CD4-positive, alpha-beta memory T cell (primary cell): ENCODE measurements at regions not wholly inside any gene's neighbourhood (a gene's known extent, or its start where the extent isn't known, plus 50 kb on each side); places are given as distances from the start of the nearest gene placed in this dataset.

ENCODE experiments used
- CTCF ChIA-PET: fragments of 350-600 bp; sonication (Branson Sonifier 250); formaldehyde crosslinking; loops from one replicate; lab custom pipeline; 2021; ENCODE audit warnings: inconsistent platforms; ENCODE audit not compliant: partially characterized antibody; lab: Charles Lee
- POLR2A ChIA-PET: fragments of 350-600 bp; sonication (Branson Sonifier 250); formaldehyde crosslinking; loops from one replicate; lab custom pipeline; 2021; ENCODE audit not compliant: partially characterized antibody; lab: Charles Lee
- DNase-seq, 5 donors: peaks; one replicate each; pipeline versions ENCODE4 v3.0.0 to v3.0.0-alpha.2; 2020 to 2022; ENCODE audit warnings: mixed read lengths in 1 of 5
- H3K27ac ChIP-seq: one replicate; pipeline ENCODE4 v1.7.0; 2013; ENCODE audit warnings: low read depth, low read length
- H3K27me3 ChIP-seq: 2 replicates; pipeline ENCODE4 v1.7.0; 2013; ENCODE audit warnings: mild to moderate bottlenecking, low read length, moderate library complexity; ENCODE audit not compliant: insufficient read depth
- H3K36me3 ChIP-seq: 2 replicates; pipeline ENCODE4 v1.7.0; 2013; ENCODE audit warnings: mild to moderate bottlenecking, low read length, moderate library complexity; ENCODE audit not compliant: insufficient read depth
- H3K4me1 ChIP-seq: 2 replicates; pipeline ENCODE4 v1.7.0; 2013; ENCODE audit warnings: mild to moderate bottlenecking, low read length, moderate library complexity; ENCODE audit not compliant: insufficient read depth
- H3K4me3 ChIP-seq, 2 donors: one replicate each; pipeline ENCODE4 v1.7.0; 2013; ENCODE audit warnings: low read length in 2 of 2, mild to moderate bottlenecking in 1 of 2
- H3K9me3 ChIP-seq, 2 donors: one replicate each; pipeline ENCODE4 v1.7.0; 2013; ENCODE audit warnings: low read length in 2 of 2, control low read depth in 1 of 2; ENCODE audit not compliant: control insufficient read depth in 1 of 2
- H3K27ac Mint-ChIP-seq, 7 donors: one replicate each; pipeline ENCODE4 v1.8.0; 2020 to 2021; ENCODE audit warnings: mixed read lengths in 7 of 7, mild to moderate bottlenecking in 6 of 7, inconsistent platforms in 3 of 7, moderate library complexity in 3 of 7
- H3K27me3 Mint-ChIP-seq, 2 donors: one replicate each; pipeline ENCODE4 v1.8.0; 2020 to 2021; ENCODE audit warnings: mixed read lengths in 2 of 2
- H3K36me3 Mint-ChIP-seq, 2 donors: one replicate each; pipeline ENCODE4 v1.8.0; 2020 to 2021; ENCODE audit warnings: mixed read lengths in 2 of 2, inconsistent platforms in 1 of 2, mild to moderate bottlenecking in 1 of 2
- H3K4me1 Mint-ChIP-seq, 4 donors: one replicate each; pipeline ENCODE4 v1.8.0; 2020 to 2021; ENCODE audit warnings: mixed read lengths in 4 of 4, mild to moderate bottlenecking in 1 of 4
- H3K4me3 Mint-ChIP-seq, 8 donors: one replicate each; pipeline ENCODE4 v1.8.0; 2020 to 2021; ENCODE audit warnings: mixed read lengths in 8 of 8, mild to moderate bottlenecking in 7 of 8, moderate library complexity in 6 of 8, inconsistent platforms in 3 of 8
- H3K9me3 Mint-ChIP-seq, 8 donors: one replicate each; pipeline ENCODE4 v1.8.0; 2020 to 2021; ENCODE audit warnings: mixed read lengths in 8 of 8, mild to moderate bottlenecking in 5 of 8, inconsistent platforms in 3 of 8, moderate library complexity in 1 of 8
- intact Hi-C: fragments of 100-400 bp; cut with micrococcal nuclease; formaldehyde crosslinking; loops from one replicate; pipeline ENCODE4 v1.15.1; 2023

DNA sequence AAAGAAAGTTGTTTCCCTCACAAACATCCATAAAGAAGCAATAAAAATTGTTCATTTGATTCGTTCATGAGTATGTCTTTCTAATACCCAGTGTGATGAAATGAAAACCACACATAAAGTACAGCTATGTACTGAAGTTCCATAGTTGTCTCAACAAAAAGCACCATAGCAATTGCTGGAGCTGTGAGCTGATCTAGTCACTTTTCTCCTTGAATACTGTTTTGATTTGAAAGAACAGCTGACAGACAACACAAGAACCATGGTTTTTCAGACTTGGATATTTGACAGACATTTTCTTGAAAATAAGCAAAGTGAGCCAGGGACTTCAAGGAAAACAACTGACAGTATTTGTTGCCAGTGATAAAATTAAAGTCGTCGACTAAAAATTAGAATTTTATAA, 237.1 kb upstream of the PLD5 start:
- Histone ChIP-seq H3K27me3 (no peaks in the 10 kb centered on the region), H3K36me3 (no peaks in the 10 kb centered on the region), H3K9me3 (no peaks in the 10 kb centered on the region), H3K27ac (no peak overlapping the region), H3K4me1 (no peaks in the 10 kb centered on the region), H3K4me3 (no peak overlapping the region)
- Mint-ChIP-seq H3K36me3 (no peaks in the 10 kb centered on the region), H3K27ac (no peak overlapping the region), H3K9me3 (peaks cover 0 to 27% (median 13%) of the 10 kb centered on the region in 8 donors), H3K4me3 (no peak overlapping the region), H3K27me3 (peaks cover 0 to 1% of the 10 kb centered on the region in 2 donors), H3K4me1 (no peaks in the 10 kb centered on the region)
- intact Hi-C loops, result no loop called here
- ChIA-PET POLR2A (no interaction called here), CTCF (no interaction called here)
- no peak for DNase-seq

DNA sequence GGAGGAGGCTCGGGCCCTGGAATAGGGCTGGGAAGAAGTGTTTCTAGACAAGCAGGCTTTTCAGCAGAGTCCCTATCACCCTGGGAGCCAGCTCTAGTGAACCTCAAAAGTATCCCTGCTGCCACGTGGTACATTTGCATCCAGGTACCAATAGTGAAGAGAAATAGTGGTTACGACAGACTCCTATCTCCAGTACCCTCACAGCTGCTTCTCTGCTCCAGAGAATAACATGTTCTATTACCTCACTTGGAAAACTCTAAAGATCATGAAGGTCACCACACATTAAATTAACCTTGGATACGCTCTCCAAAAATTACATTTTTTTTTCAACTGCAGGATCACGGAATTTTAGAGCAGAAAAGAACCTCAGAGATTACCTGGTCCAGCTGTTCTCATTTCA, 230.4 kb upstream of the PLD5 start:
- Histone ChIP-seq H3K4me1 (no peaks in the 10 kb centered on the region), H3K36me3 (no peaks in the 10 kb centered on the region), H3K27ac (no peak overlapping the region), H3K9me3 (no peaks in the 10 kb centered on the region), H3K4me3 (no peak overlapping the region), H3K27me3 (no peaks in the 10 kb centered on the region)
- intact Hi-C loops, result no loop called here
- no peak overlapping the region for H3K4me3 Mint-ChIP-seq
- H3K27me3 Mint-ChIP-seq, result peaks cover 0 to 1% of the 10 kb centered on the region in 2 donors
- no peaks in the 10 kb centered on the region for H3K4me1 Mint-ChIP-seq
- DNase-seq, result no peak
- POLR2A ChIA-PET, result no interaction called here
- peaks cover 0 to 14% (median 3%) of the 10 kb centered on the region in 8 donors for H3K9me3 Mint-ChIP-seq
- no peak overlapping the region for H3K27ac Mint-ChIP-seq
- CTCF ChIA-PET, result no interaction called here
- no peaks in the 10 kb centered on the region for H3K36me3 Mint-ChIP-seq

- Mint-ChIP-seq H3K4me3 (no peak overlapping the region), H3K9me3 (peaks cover 0 to 16% (median 3%) of the 10 kb centered on the region in 8 donors), H3K27me3 (peaks cover 0 to 1% of the 10 kb centered on the region in 2 donors), H3K27ac (no peak overlapping the region), H3K4me1 (no peaks in the 10 kb centered on the region), H3K36me3 (no peaks in the 10 kb centered on the region)
- intact Hi-C loops, result no loop called here
- ChIA-PET POLR2A (no interaction called here), CTCF (no interaction called here)
- no peaks in the 10 kb centered on the region for H3K27me3 ChIP-seq
- no peak for DNase-seq
- no peak overlapping the region for H3K27ac ChIP-seq
- no peaks in the 10 kb centered on the region for H3K4me1 ChIP-seq
- H3K36me3 ChIP-seq, result no peaks in the 10 kb centered on the region
- H3K9me3 ChIP-seq, result no peaks in the 10 kb centered on the region
- H3K4me3 ChIP-seq, result no peak overlapping the region
These were observed 229.6 kb upstream of the PLD5 start for GRCh38 chr1:242754125-242754524.

- Mint-ChIP-seq H3K4me3 (no peak overlapping the region), H3K36me3 (no peaks in the 10 kb centered on the region), H3K4me1 (no peaks in the 10 kb centered on the region), H3K27ac (no peak overlapping the region), H3K27me3 (no peaks in the 10 kb centered on the region), H3K9me3 (peaks cover 0 to 4% (median under 1%) of the 10 kb centered on the region in 8 donors)
- POLR2A ChIA-PET, result no interaction called here
- no peaks in the 10 kb centered on the region for H3K36me3 ChIP-seq
- no peaks in the 10 kb centered on the region for H3K4me1 ChIP-seq
- H3K27ac ChIP-seq, result no peak overlapping the region
- no peak for DNase-seq
- no peak overlapping the region for H3K4me3 ChIP-seq
- intact Hi-C loops, result no loop called here
- no peaks in the 10 kb centered on the region for H3K27me3 ChIP-seq
- H3K9me3 ChIP-seq, result no peaks in the 10 kb centered on the region
- CTCF ChIA-PET, result no interaction called here
These were observed 222.7 kb upstream of the PLD5 start for GRCh38 chr1:242747233-242747632.

GRCh38 chr1:242745079-242745478, 220.6 kb upstream of the PLD5 start:
- Mint-ChIP-seq H3K4me3 (no peak overlapping the region), H3K27me3 (no peaks in the 10 kb centered on the region), H3K9me3 (peaks cover 0 to 8% (median 4%) of the 10 kb centered on the region in 8 donors), H3K4me1 (no peaks in the 10 kb centered on the region), H3K36me3 (no peaks in the 10 kb centered on the region), H3K27ac (no peak overlapping the region)
- POLR2A ChIA-PET, result no interaction called here
- intact Hi-C loops, result no loop called here
- no peak overlapping the region for H3K4me3 ChIP-seq
- CTCF ChIA-PET, result no interaction called here
- no peak for DNase-seq
- no peaks in the 10 kb centered on the region for H3K9me3 ChIP-seq
- H3K36me3 ChIP-seq, result no peaks in the 10 kb centered on the region
- no peaks in the 10 kb centered on the region for H3K27me3 ChIP-seq
- no peaks in the 10 kb centered on the region for H3K4me1 ChIP-seq
- no peak overlapping the region for H3K27ac ChIP-seq

DNA sequence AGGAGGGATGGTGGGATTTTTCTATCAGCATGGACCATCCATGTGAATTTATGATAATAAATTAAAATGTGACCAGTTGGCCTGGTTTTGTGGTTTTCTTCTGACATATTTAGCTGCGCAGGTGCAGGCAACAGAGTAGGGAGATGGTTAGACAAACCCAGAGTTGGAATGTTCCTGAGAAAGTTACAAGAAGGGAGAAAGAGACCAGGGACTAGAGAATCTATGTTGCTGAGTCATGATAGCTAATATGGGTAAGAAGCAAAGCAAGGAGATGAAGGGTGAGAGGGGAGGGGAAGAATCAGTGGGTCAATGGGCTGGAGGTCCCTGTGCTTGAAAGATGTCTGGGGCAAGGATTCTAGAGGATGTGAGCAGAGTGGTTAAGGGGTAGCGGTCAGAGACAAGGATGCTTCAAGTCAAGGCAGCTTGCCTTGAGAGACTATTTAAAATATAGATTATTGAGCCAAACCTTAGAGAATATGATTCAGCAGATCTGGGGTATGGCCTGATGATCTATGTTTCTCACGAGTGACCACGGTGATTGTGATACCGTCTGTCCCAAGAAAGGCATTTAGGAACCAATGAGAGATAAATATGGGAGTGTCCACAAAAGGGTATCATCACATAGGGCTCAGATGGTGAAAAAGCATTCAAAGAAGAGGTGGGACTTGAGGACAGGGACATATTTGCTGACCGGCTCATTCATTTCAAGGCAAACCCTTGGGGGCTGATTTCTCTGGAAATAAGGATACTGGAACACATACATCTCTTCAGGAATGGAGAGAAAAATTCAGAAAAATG, 219.7 kb upstream of the PLD5 start:
- intact Hi-C loops, result no loop called here
- Mint-ChIP-seq H3K9me3 (peaks cover 0 to 8% (median 3%) of the 10 kb centered on the region in 8 donors), H3K27ac (no peak overlapping the region), H3K36me3 (no peaks in the 10 kb centered on the region), H3K27me3 (no peaks in the 10 kb centered on the region), H3K4me3 (no peak overlapping the region), H3K4me1 (no peaks in the 10 kb centered on the region)
- CTCF ChIA-PET, result no interaction called here
- Histone ChIP-seq H3K4me1 (no peaks in the 10 kb centered on the region), H3K4me3 (no peak overlapping the region), H3K27ac (no peak overlapping the region), H3K27me3 (no peaks in the 10 kb centered on the region), H3K36me3 (no peaks in the 10 kb centered on the region), H3K9me3 (no peaks in the 10 kb centered on the region)
- DNase-seq, result no peak
- POLR2A ChIA-PET, result no interaction called here

DNA sequence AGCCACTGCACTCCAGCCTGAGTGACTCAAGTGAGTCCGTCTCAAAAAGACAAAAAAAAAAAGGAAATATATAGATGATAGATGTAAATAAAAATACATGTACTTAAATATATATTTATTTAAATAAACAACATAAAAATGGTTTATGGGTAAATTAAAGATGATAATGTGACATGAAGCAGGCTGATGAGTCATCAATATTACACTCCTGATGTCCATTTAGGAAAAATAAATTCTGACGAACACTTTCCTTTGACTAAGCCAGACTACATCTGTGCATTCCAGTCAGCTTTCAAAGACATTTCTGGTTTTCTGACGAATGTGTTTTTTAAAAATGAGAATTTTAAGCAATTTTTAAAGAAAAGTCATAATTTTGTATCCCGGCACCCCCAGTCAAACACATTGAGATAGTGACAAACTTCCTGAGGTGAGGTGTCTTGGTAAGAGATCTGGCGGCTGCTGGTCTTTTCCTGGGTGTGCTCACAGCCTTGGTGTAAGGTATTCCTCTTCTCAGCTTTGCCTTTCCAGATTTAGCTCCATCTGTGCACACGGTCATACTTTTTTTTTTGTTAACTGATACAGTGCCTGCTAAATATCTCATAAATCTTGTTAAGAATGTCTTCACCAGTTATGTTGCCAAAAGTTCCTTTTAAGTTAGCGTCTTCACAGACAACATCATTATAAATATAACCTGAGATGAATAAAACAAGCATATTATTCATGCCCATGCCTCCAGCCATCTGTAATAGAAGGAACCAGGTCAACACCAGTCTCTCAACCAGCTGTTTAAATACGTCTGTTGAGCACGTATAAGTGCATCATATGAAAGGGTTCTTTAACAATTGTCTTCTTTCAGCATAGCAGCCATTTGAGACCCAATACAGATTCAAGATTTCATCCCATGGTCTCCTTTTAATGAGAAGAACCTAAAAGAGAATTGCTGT, 214.5 kb upstream of the PLD5 start:
- CTCF ChIA-PET, result no interaction called here
- Mint-ChIP-seq H3K27ac (no peak overlapping the region), H3K36me3 (no peaks in the 10 kb centered on the region), H3K9me3 (peaks cover 0 to 8% (median 4%) of the 10 kb centered on the region in 8 donors), H3K4me3 (no peak overlapping the region), H3K4me1 (no peaks in the 10 kb centered on the region), H3K27me3 (no peaks in the 10 kb centered on the region)
- Histone ChIP-seq H3K4me1 (no peaks in the 10 kb centered on the region), H3K36me3 (no peaks in the 10 kb centered on the region), H3K4me3 (no peak overlapping the region), H3K9me3 (no peaks in the 10 kb centered on the region), H3K27ac (no peak overlapping the region), H3K27me3 (no peaks in the 10 kb centered on the region)
- POLR2A ChIA-PET, result no interaction called here
- intact Hi-C loops, result no loop called here
- peak in 1 of 5 donors; percentile 11 for DNase-seq
